BE2C (cell line): ENCODE measurements at regions not wholly inside any gene's neighbourhood (a gene's known extent, or its start where the extent isn't known, plus 50 kb on each side); places are given as distances from the start of the nearest gene placed in this dataset.
"Not testable (repeated sequence)": the region's sequence is repeated elsewhere in the genome, so short reads cannot be mapped to it uniquely, and the experiment has no call there.

ENCODE experiments used
- DNase-seq: peaks from one replicate; pipeline ENCODE4 v3.0.0-alpha.2; 2020
- H3K27me3 ChIP-seq: fragments of 250-450 bp; sonication (Bioruptor Pico); 2 replicates; pipeline ENCODE4 v1.5.1; 2020; ENCODE audit warnings: mild to moderate bottlenecking
- H3K36me3 ChIP-seq: fragments of 250-450 bp; sonication (Bioruptor Pico); 2 replicates; pipeline ENCODE4 v1.5.1; 2020; ENCODE audit warnings: mild to moderate bottlenecking
- H3K4me1 ChIP-seq: fragments of 250-450 bp; sonication (Bioruptor Pico); 2 replicates; pipeline ENCODE4 v1.5.1; 2020
- H3K4me3 ChIP-seq: 2 replicates; pipeline ENCODE4 v1.5.1; 2011; ENCODE audit warnings: low read depth, low read length
- H3K9me3 ChIP-seq: fragments of 250-450 bp; sonication (Bioruptor Pico); 2 replicates; pipeline ENCODE4 v1.5.1; 2020
- TF ChIP-seq, protein P1 (sequence below): IDR thresholded peaks from 2 replicates; pipeline ENCODE4 v1.5.1; 2012; ENCODE audit warnings: mild to moderate bottlenecking, low read depth, low read length

- Histone ChIP-seq H3K27me3 (no peaks in the 10 kb centered on the region), H3K36me3 (no peaks in the 10 kb centered on the region), H3K9me3 (no peaks in the 10 kb centered on the region), H3K4me1 (no peaks in the 10 kb centered on the region), H3K4me3 (no peak overlapping the region)
- TF ChIP-seq, protein P1, sequence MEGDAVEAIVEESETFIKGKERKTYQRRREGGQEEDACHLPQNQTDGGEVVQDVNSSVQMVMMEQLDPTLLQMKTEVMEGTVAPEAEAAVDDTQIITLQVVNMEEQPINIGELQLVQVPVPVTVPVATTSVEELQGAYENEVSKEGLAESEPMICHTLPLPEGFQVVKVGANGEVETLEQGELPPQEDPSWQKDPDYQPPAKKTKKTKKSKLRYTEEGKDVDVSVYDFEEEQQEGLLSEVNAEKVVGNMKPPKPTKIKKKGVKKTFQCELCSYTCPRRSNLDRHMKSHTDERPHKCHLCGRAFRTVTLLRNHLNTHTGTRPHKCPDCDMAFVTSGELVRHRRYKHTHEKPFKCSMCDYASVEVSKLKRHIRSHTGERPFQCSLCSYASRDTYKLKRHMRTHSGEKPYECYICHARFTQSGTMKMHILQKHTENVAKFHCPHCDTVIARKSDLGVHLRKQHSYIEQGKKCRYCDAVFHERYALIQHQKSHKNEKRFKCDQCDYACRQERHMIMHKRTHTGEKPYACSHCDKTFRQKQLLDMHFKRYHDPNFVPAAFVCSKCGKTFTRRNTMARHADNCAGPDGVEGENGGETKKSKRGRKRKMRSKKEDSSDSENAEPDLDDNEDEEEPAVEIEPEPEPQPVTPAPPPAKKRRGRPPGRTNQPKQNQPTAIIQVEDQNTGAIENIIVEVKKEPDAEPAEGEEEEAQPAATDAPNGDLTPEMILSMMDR: no peak
- no peak for DNase-seq
These were observed 621.9 kb upstream of the CTNND2 start for GRCh38 chr5:12526113-12526512.

- Histone ChIP-seq H3K27me3 (no peaks in the 10 kb centered on the region), H3K36me3 (no peaks in the 10 kb centered on the region), H3K4me3 (no peak overlapping the region), H3K4me1 (no peaks in the 10 kb centered on the region), H3K9me3 (no peaks in the 10 kb centered on the region)
- DNase-seq: no peak
- TF ChIP-seq, protein P1: no peak
These were observed 617.9 kb upstream of the CTNND2 start for GRCh38 chr5:12522116-12522515.

DNA sequence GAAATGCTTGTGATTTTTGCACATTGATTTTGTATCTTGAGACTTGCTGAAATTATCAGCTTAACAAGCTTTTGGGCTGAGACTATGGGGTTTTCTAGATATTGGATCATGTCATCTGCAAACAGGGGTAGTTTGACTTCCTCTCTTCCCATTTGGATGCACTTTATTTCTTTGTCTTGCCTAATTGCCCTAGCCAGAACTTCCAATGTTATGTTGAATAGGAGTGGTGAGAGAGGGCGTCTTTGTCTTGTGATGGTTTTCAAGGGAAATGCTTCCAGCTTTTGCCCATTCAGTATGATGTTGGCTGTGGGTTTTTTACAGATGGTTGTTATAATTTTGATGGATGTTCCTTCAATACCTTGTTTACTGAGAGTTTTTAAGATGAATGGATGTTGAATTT is 600.7 kb upstream of the CTNND2 start:
- H3K4me1 ChIP-seq, H3K9me3 ChIP-seq, H3K27me3 ChIP-seq, DNase-seq, H3K36me3 ChIP-seq, H3K4me3 ChIP-seq: not testable (repeated sequence)

DNA sequence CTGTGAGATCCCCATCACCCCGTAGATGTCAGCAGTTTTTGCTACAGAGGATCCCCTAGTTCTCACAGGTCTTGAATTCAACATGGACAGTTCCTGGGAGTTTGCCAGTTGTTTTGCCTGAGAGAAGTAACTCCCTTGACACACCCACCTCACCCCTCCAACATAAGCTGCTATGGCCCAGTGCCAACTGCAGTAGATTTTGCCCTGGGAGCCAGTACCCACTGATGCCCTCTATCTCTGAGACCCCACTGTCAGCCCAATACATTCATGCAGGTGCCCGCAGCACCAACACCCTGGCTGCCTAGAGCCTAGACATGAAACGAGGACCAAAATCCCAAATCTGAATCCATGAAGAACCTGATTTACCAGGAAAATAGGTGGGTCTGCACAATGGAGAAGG is 583.9 kb upstream of the CTNND2 start:
- Histone ChIP-seq H3K27me3 (no peaks in the 10 kb centered on the region), H3K4me3 (no peak overlapping the region), H3K9me3 (no peaks in the 10 kb centered on the region; the same call in 1 of the 2 replicates), H3K4me1 (no peaks in the 10 kb centered on the region), H3K36me3 (no peaks in the 10 kb centered on the region)
- DNase-seq: no peak
- TF ChIP-seq, protein P1: no peak

- Histone ChIP-seq H3K36me3 (no peaks in the 10 kb centered on the region), H3K27me3 (no peaks in the 10 kb centered on the region), H3K4me3 (no peak overlapping the region), H3K9me3 (no peaks in the 10 kb centered on the region; the same call in 1 of the 2 replicates), H3K4me1 (no peaks in the 10 kb centered on the region)
- no peak for DNase-seq
- TF ChIP-seq, protein P1: no peak
These were observed 576.2 kb upstream of the CTNND2 start for GRCh38 chr5:12480487-12480886.

- H3K4me3 ChIP-seq: no peak overlapping the region
- TF ChIP-seq, protein P1: no peak
- no peaks in the 10 kb centered on the region for H3K4me1 ChIP-seq
These were observed 573.3 kb upstream of the CTNND2 start for GRCh38 chr5:12477554-12477953.

DNA sequence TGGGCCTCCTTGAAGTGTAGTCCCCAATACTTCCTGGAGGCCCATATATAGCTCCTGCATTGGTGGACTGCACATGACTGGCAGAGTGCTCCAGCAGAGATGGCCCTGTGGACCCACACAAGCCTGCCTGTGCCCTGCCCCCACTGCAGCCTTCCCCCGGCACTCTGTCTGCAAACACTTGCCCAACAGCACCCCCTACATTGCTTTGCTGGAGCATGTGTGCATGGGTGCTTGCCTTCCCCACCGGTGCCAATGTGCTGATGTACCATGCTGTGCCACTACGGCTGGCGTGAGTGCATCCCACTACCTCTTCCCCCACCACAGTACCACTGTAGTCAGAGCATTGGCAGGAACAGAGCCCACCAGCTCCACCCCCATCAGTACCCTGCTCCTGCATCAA is 563.6 kb upstream of the CTNND2 start:
- Histone ChIP-seq H3K36me3 (no peaks in the 10 kb centered on the region), H3K27me3 (no peaks in the 10 kb centered on the region), H3K4me1 (no peaks in the 10 kb centered on the region), H3K4me3 (no peak overlapping the region), H3K9me3 (no peaks in the 10 kb centered on the region)
- TF ChIP-seq, protein P1: no peak
- no peak for DNase-seq

More at GRCh38 chr5:12477554-12477953, 573.3 kb upstream of the CTNND2 start:
- no peaks in the 10 kb centered on the region for H3K27me3 ChIP-seq
- no peaks in the 10 kb centered on the region for H3K36me3 ChIP-seq
- DNase-seq: no peak
- no peaks in the 10 kb centered on the region for H3K9me3 ChIP-seq
